ENCODE measurements at regions not wholly inside any gene's neighbourhood (a gene's known extent, or its start where the extent isn't known, plus 50 kb on each side); places are given as distances from the start of the nearest gene placed in this dataset.
"Not testable (repeated sequence)": the region's sequence is repeated elsewhere in the genome, so short reads cannot be mapped to it uniquely, and the experiment has no call there.

- no peak for DNase-seq (ENCODE audit: low read depth in 3 of 3)
These were observed 315.8 kb upstream of the MEIS2 start for GRCh38 chr15:37416103-37416502.

GRCh38 chr15:37425541-37425940 is 325.2 kb upstream of the MEIS2 start:
- DNase-seq (ENCODE audit: low read depth in 3 of 3): no peak

GRCh38 chr15:37427393-37427792 is 327.0 kb upstream of the MEIS2 start:
- DNase-seq (ENCODE audit: low read depth in 3 of 3): not testable (repeated sequence)

GRCh38 chr15:37446921-37447320 is 346.6 kb upstream of the MEIS2 start:
- DNase-seq (ENCODE audit: low read depth in 3 of 3): no peak

- DNase-seq (ENCODE audit: low read depth in 3 of 3): no peak
These were observed 352.1 kb upstream of the MEIS2 start for GRCh38 chr15:37452498-37452897.

GRCh38 chr15:37480482-37480881 is 380.1 kb upstream of the MEIS2 start:
- no peak for DNase-seq (ENCODE audit: low read depth in 3 of 3)

- DNase-seq (ENCODE audit: low read depth in 3 of 3): no peak
These were observed 380.8 kb upstream of the MEIS2 start for GRCh38 chr15:37481126-37481525.

GRCh38 chr15:37483779-37484178 is 383.4 kb upstream of the MEIS2 start:
- DNase-seq (ENCODE audit: low read depth in 3 of 3): no peak

GRCh38 chr15:37485056-37485455 is 384.7 kb upstream of the MEIS2 start:
- no peak for DNase-seq (ENCODE audit: low read depth in 3 of 3)

- no peak for DNase-seq (ENCODE audit: low read depth in 3 of 3)
These were observed 390.4 kb upstream of the MEIS2 start for GRCh38 chr15:37490707-37491106.

- DNase-seq (ENCODE audit: low read depth in 3 of 3): no peak
These were observed 416.3 kb upstream of the MEIS2 start for GRCh38 chr15:37516621-37517020.

GRCh38 chr15:37517191-37517895 is 417.0 kb upstream of the MEIS2 start:
- no peak for DNase-seq (ENCODE audit: low read depth in 3 of 3)

GRCh38 chr15:37518436-37518835 is 416.0 kb upstream of the TMCO5A start:
- DNase-seq (ENCODE audit: low read depth in 3 of 3): no peak

- no peak for DNase-seq (ENCODE audit: low read depth in 3 of 3)
These were observed 414.4 kb upstream of the TMCO5A start for GRCh38 chr15:37520026-37520425.

- no peak for DNase-seq (ENCODE audit: low read depth in 3 of 3)
These were observed 413.6 kb upstream of the TMCO5A start for GRCh38 chr15:37520882-37521281.

- no peak for DNase-seq (ENCODE audit: low read depth in 3 of 3)
These were observed 409.8 kb upstream of the TMCO5A start for GRCh38 chr15:37524601-37525000.

GRCh38 chr15:37528432-37528831 is 406.0 kb upstream of the TMCO5A start:
- no peak for DNase-seq (ENCODE audit: low read depth in 3 of 3)

- DNase-seq (ENCODE audit: low read depth in 3 of 3): no peak
These were observed 397.4 kb upstream of the TMCO5A start for GRCh38 chr15:37536967-37537605.

- no peak for DNase-seq (ENCODE audit: low read depth in 3 of 3)
These were observed 396.6 kb upstream of the TMCO5A start for GRCh38 chr15:37537802-37538201.

GRCh38 chr15:37548116-37548515 is 386.3 kb upstream of the TMCO5A start:
- no peak for DNase-seq (ENCODE audit: low read depth in 3 of 3)

- DNase-seq (ENCODE audit: low read depth in 3 of 3): no peak
These were observed 383.9 kb upstream of the TMCO5A start for GRCh38 chr15:37550360-37551024.

- no peak for DNase-seq (ENCODE audit: low read depth in 3 of 3)
These were observed 362.0 kb upstream of the TMCO5A start for GRCh38 chr15:37572401-37572800.

- no peak for DNase-seq (ENCODE audit: low read depth in 3 of 3)
These were observed 359.5 kb upstream of the TMCO5A start for GRCh38 chr15:37574985-37575384.
